ENCODE measurements at regions not wholly inside any gene's neighbourhood (a gene's known extent, or its start where the extent isn't known, plus 50 kb on each side); places are given as distances from the start of the nearest gene placed in this dataset.

DNA sequence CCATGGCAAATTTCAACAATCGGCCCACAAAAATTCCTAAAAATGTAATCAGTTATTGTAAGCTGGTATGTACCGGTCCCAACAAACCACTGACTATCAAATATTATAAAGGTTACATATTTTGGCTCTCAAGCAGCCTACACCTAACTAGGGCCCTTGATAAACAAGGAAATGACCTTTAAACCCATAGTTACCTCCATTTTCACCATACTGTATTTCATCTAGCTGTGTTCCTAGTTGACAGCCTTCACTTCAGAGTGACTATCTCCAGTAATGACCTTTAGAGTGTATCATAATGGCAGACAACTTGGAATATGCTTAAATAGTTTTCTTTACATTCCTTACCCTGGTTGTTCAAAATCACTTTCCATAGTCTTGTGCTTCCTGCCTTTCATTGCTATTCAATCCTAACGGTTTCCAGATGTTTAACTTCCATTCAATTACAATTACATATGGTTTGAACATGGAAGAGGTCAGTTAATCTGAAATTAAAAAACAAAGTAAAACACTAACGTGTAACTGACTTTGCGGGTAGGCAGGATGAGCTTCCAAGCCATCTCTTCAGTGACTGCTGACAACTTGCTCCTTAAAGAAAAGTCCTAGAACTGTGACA is 111.9 kb upstream of the TSC22D2 start:
- ChIA-PET POLR2A (no interaction called here), CTCF (interaction anchor here (1.2 to 2.6 kb wide), 5 partner anchors 8 to 201 kb away, joined by 3 to 11 read pairs (median 3); no protein-coding TSS in a partner anchor)
- H3K27me3 Mint-ChIP-seq, result peaks cover 18% of the 10 kb centered on the region

More for the DNA sequence above, 111.9 kb upstream of the TSC22D2 start:
- Histone ChIP-seq H3K4me3 (ENCODE audit: control extremely low read depth in 1 of 5, extremely low read depth in 1 of 5, insufficient read depth in 1 of 5, low read depth in 2 of 5, low read length in 4 of 5) (no peak overlapping the region), H4K20me1 (ENCODE audit: control insufficient read depth, insufficient read depth, low read length, poor library complexity, severe bottlenecking) (no peaks in the 10 kb centered on the region), H3K9me3 (ENCODE audit: control extremely low read depth in 1 of 3, control insufficient read depth in 2 of 3, insufficient read depth in 1 of 3, low read length in 2 of 3) (no peaks in the 10 kb centered on the region), H3K36me3 (replicated peaks in 1 of 2; ENCODE audit: control extremely low read depth in 1 of 2, control insufficient read depth in 1 of 2, extremely low read depth in 1 of 2, insufficient read depth in 2 of 2, low read length in 1 of 2) (no peaks in the 10 kb centered on the region), H3K4me1 (ENCODE audit: control insufficient read depth in 2 of 2, insufficient read depth in 2 of 2, low read length in 2 of 2) (no peaks in the 10 kb centered on the region), H3K27ac (ENCODE audit: low read length in 2 of 2) (no peak overlapping the region), H2AFZ (ENCODE audit: insufficient read depth, low read depth, low read length, poor library complexity, severe bottlenecking) (no peak overlapping the region), H3K9ac (ENCODE audit: low read length) (no peak overlapping the region), H3K4me2 (replicated peaks; ENCODE audit: low read depth, low read length, poor library complexity, severe bottlenecking) (no peak overlapping the region), H3K27me3 (replicated peaks in 1 of 4; ENCODE audit: control extremely low read depth in 1 of 4, control insufficient read depth in 3 of 4, insufficient read depth in 4 of 4, low read length in 3 of 4) (peaks cover 0 to 3% (median 0%) of the 10 kb centered on the region in 4 experiments), H3K79me2 (ENCODE audit: control insufficient read depth, insufficient read depth, low read length) (no peaks in the 10 kb centered on the region)
- no peak overlapping the region for H3K4me3 Mint-ChIP-seq
- TF ChIP-seq CTCF (IDR thresholded peaks at IDR 0.05), result no peak
- no peak for TF ChIP-seq EZH2 (IDR thresholded peaks at IDR 0.05; ENCODE audit: borderline replicate concordance, insufficient read depth, low read depth, low read length, poor library complexity, severe bottlenecking)
- ATAC-seq (ENCODE audit: low read depth), result no peak
- 100% methylated on average over 2 of the region's 5 CpGs for WGBS (ENCODE audit: insufficient coverage)
- no peak overlapping the region for H3K27ac Mint-ChIP-seq
- intact Hi-C loops (cut with micrococcal nuclease), result no loop called here
- H3K4me1 Mint-ChIP-seq, result no peaks in the 10 kb centered on the region
- DNase-seq, result no peak
- no peaks in the 10 kb centered on the region for H3K9me3 Mint-ChIP-seq (ENCODE audit: insufficient read depth)
